IMR-90 (cell line): ENCODE measurements at regions not wholly inside any gene's neighbourhood (a gene's known extent, or its start where the extent isn't known, plus 50 kb on each side); places are given as distances from the start of the nearest gene placed in this dataset.

Experiments
- ATAC-seq: fragments of 200-7000 bp; cut with Tn5 transposase; 2 replicates; pipeline ENCODE4 v1.9.1; 2020; ENCODE audit warnings: low read depth, mild to moderate bottlenecking, moderate library complexity
- BruUV-seq: library from RNA; stranded (reverse); fragments of 400-500 nt; replicated peaks from 2 replicates; lab custom pipeline; 2021; lab: Mats Ljungman, UMichigan
- CTCF ChIA-PET: fragments of 300-600 bp; formaldehyde crosslinking; extraction: SDS; loops from one replicate; lab custom pipeline; 2021; ENCODE audit warnings: antibody characterized with exemption; lab: Yijun Ruan, JAX
- POLR2A ChIA-PET: fragments of 300-600 bp; sonication (Branson Sonifier 250); formaldehyde crosslinking; loops from one replicate; lab custom pipeline; 2022; ENCODE audit warnings: antibody characterized with exemption; ENCODE audit not compliant: unreplicated experiment; lab: Charles Lee
- DNase-seq: peaks from one replicate; pipeline ENCODE4 v3.0.0; 2013
- H2AFZ ChIP-seq: replicated peaks from 2 replicates; pipeline ENCODE3; 2013; ENCODE audit warnings: low read length, mild to moderate bottlenecking; ENCODE audit not compliant: poor library complexity
- H2AK5ac ChIP-seq: 2 replicates; pipeline ENCODE4 v1.6.1; 2013; ENCODE audit warnings: low read depth, low read length, inconsistent platforms
- H2AK9ac ChIP-seq: replicated peaks from 2 replicates; pipeline ENCODE3; 2013; ENCODE audit warnings: mild to moderate bottlenecking, low read depth, low read length, moderate library complexity; ENCODE audit not compliant: poor library complexity
- H2BK120ac ChIP-seq: 2 replicates; pipeline ENCODE4 v1.6.1; 2013; ENCODE audit warnings: low read depth, low read length, inconsistent platforms
- H2BK15ac ChIP-seq: 3 replicates; pipeline ENCODE4 v1.6.1; 2013; ENCODE audit warnings: low read depth, low read length, inconsistent platforms
- H2BK20ac ChIP-seq: 2 replicates; pipeline ENCODE4 v1.6.1; 2013; ENCODE audit warnings: low read depth, mild to moderate bottlenecking, inconsistent platforms, low read length, moderate library complexity
- H2BK5ac ChIP-seq: 2 replicates; pipeline ENCODE4 v1.6.1; 2013; ENCODE audit warnings: mild to moderate bottlenecking, low read depth, low read length, inconsistent platforms; ENCODE audit not compliant: poor library complexity, severe bottlenecking
- H3K14ac ChIP-seq: replicated peaks from 2 replicates; pipeline ENCODE4 v1.6.1; 2013; ENCODE audit warnings: low read depth, low read length, inconsistent platforms
- H3K18ac ChIP-seq: 2 replicates; pipeline ENCODE4 v1.6.1; 2013; ENCODE audit warnings: low read depth, low read length, control low read depth
- H3K23ac ChIP-seq: 2 replicates; pipeline ENCODE4 v1.6.1; 2013; ENCODE audit warnings: low read depth, low read length, inconsistent platforms
- H3K27ac ChIP-seq: 2 replicates; pipeline ENCODE4 v1.5.1; 2013; ENCODE audit warnings: mild to moderate bottlenecking, control low read depth, low read length; ENCODE audit not compliant: insufficient read depth
- H3K27me3 ChIP-seq: 2 replicates; pipeline ENCODE4 v1.6.1; 2013; ENCODE audit warnings: low read length; ENCODE audit not compliant: control insufficient read depth, insufficient read depth
- H3K36me3 ChIP-seq: 2 replicates; pipeline ENCODE4 v1.6.1; 2013; ENCODE audit warnings: low read length, mixed read lengths; ENCODE audit not compliant: control insufficient read depth, insufficient read depth
- H3K4ac ChIP-seq: 2 replicates; pipeline ENCODE4 v1.6.1; 2013; ENCODE audit warnings: low read depth, low read length, inconsistent platforms
- H3K4me1 ChIP-seq: 2 replicates; pipeline ENCODE4 v1.6.1; 2013; ENCODE audit warnings: low read length, mixed read lengths; ENCODE audit not compliant: control insufficient read depth, insufficient read depth
- H3K4me2 ChIP-seq: 2 replicates; pipeline ENCODE4 v1.6.1; 2013; ENCODE audit warnings: low read depth, mild to moderate bottlenecking, control low read depth, low read length, moderate library complexity
- H3K4me3 ChIP-seq: 2 replicates; pipeline ENCODE4 v1.5.1; 2013; ENCODE audit warnings: low read depth, mild to moderate bottlenecking, control low read depth, low read length, moderate library complexity; ENCODE audit not compliant: insufficient read depth
- H3K56ac ChIP-seq: 2 replicates; pipeline ENCODE4 v1.6.1; 2013; ENCODE audit warnings: low read length, inconsistent platforms; ENCODE audit not compliant: insufficient read depth; ENCODE audit errors: extremely low read depth
- H3K79me1 ChIP-seq, 2 experiments: 2 replicates each; pipeline ENCODE4 v1.6.1; 2013; ENCODE audit warnings: low read length in 2 of 2, inconsistent platforms in 1 of 2, low read depth in 1 of 2
- H3K9ac ChIP-seq: 2 replicates; pipeline ENCODE4 v1.6.1; 2013; ENCODE audit warnings: low read depth, low read length, control low read depth
- H3K9me1 ChIP-seq: 2 replicates; pipeline ENCODE4 v1.6.1; 2013; ENCODE audit warnings: low read length, inconsistent platforms; ENCODE audit not compliant: insufficient read depth
- H3K9me3 ChIP-seq: 2 replicates; pipeline ENCODE4 v1.6.1; 2013; ENCODE audit warnings: low read length; ENCODE audit not compliant: control insufficient read depth, insufficient read depth
- H4K20me1 ChIP-seq: 2 replicates; pipeline ENCODE4 v1.6.1; 2013; ENCODE audit warnings: low read length, inconsistent platforms; ENCODE audit not compliant: insufficient read depth
- H4K5ac ChIP-seq: 2 replicates; pipeline ENCODE4 v1.6.1; 2013; ENCODE audit warnings: mild to moderate bottlenecking, low read depth, low read length, control low read depth
- H4K8ac ChIP-seq, 2 experiments: 2 replicates each; pipeline ENCODE4 v1.6.1; 2013; ENCODE audit warnings: low read depth in 2 of 2, low read length in 2 of 2, control low read depth in 1 of 2, inconsistent platforms in 1 of 2
- H4K91ac ChIP-seq: 2 replicates; pipeline ENCODE4 v1.6.1; 2013; ENCODE audit warnings: low read depth, low read length, inconsistent platforms; ENCODE audit not compliant: insufficient read depth
- BHLHE40 ChIP-seq: fragments of 150-350 bp; IDR thresholded peaks from 2 replicates; pipeline ENCODE4 v1.6.1; 2016; ENCODE audit warnings: mild to moderate bottlenecking, low read depth, low read length
- CHD1 ChIP-seq: IDR thresholded peaks from 2 replicates; pipeline ENCODE4 v1.6.1; 2012; ENCODE audit warnings: low read depth, low read length, improper control_type of control experiment
- FOS ChIP-seq: fragments of 150-350 bp; IDR thresholded peaks from 2 replicates; pipeline ENCODE4 v1.6.1; 2016; ENCODE audit warnings: low read depth, low read length
- MAFK ChIP-seq: IDR thresholded peaks from 2 replicates; pipeline ENCODE4 v1.6.1; 2012; ENCODE audit warnings: low read depth, low read length, improper control_type of control experiment
- MAZ ChIP-seq: IDR thresholded peaks from 2 replicates; pipeline ENCODE4 v1.6.1; 2012; ENCODE audit warnings: low read depth, mild to moderate bottlenecking, low read length, improper control_type of control experiment, moderate library complexity, borderline replicate concordance
- MXI1 ChIP-seq: IDR thresholded peaks from 2 replicates; pipeline ENCODE4 v1.6.1; 2012; ENCODE audit warnings: low read depth, mild to moderate bottlenecking, low read length, moderate library complexity, borderline replicate concordance
- NFE2L2 ChIP-seq: fragments of 150-350 bp; IDR thresholded peaks from 2 replicates; pipeline ENCODE4 v1.6.1; 2016; ENCODE audit warnings: low read depth, mild to moderate bottlenecking, low read length
- POLR2A ChIP-seq: IDR thresholded peaks from 2 replicates; pipeline ENCODE4 v1.6.1; 2012; ENCODE audit warnings: mild to moderate bottlenecking, low read depth, low read length
- RAD21 ChIP-seq: IDR thresholded peaks from 2 replicates; pipeline ENCODE4 v1.6.1; 2012; ENCODE audit warnings: low read length, improper control_type of control experiment
- RCOR1 ChIP-seq: IDR thresholded peaks from 2 replicates; pipeline ENCODE4 v1.6.1; 2012; ENCODE audit warnings: mild to moderate bottlenecking, low read length, improper control_type of control experiment; ENCODE audit not compliant: insufficient replicate concordance
- SMC3 ChIP-seq: fragments of 150-350 bp; IDR thresholded peaks from 2 replicates; pipeline ENCODE4 v1.6.1; 2016; ENCODE audit warnings: low read depth, mild to moderate bottlenecking, antibody characterized with exemption, low read length, moderate library complexity
- WGBS, 2 experiments: methylation state at CpG; one replicate each; pipeline versions ENCODE4 v1.1.5 to v1.1.7; 2013; ENCODE audit warnings: missing lambda C conversion rate in 2 of 2; ENCODE audit not compliant: insufficient read length in 1 of 2; ENCODE audit errors: extremely low coverage in 2 of 2; 5-methylcytosine and 5-hydroxymethylcytosine counted together
- dilution Hi-C: fragments of 300-500 bp; cut with HindIII; formaldehyde crosslinking; loops from one replicate; pipeline ENCODE4 v1.14.3; 2018; ENCODE audit warnings: low sequenced_read_pairs; ENCODE audit not compliant: unreplicated experiment
- in situ Hi-C: fragments of 300-500 bp; cut with MboI; formaldehyde crosslinking; loops from 3 replicates; pipeline ENCODE4 v1.14.3; 2019; ENCODE audit warnings: low sequenced_read_pairs, inconsistent platforms, mixed read lengths
- intact Hi-C: fragments of 100-400 bp; cut with micrococcal nuclease; formaldehyde crosslinking; loops from 2 replicates; pipeline ENCODE4 v1.10.0; 2022
- TF ChIP-seq, protein P1 (sequence below): fragments of 150-350 bp; IDR thresholded peaks from 2 replicates; pipeline ENCODE4 v1.6.1; 2017; ENCODE audit warnings: mild to moderate bottlenecking, antibody characterized with exemption, low read length, low read depth
- TF ChIP-seq, protein P2 (sequence below): fragments of 150-350 bp; IDR thresholded peaks from 2 replicates; pipeline ENCODE4 v1.6.1; 2016; ENCODE audit warnings: low read depth, mild to moderate bottlenecking, low read length, moderate library complexity, borderline replicate concordance

DNA sequence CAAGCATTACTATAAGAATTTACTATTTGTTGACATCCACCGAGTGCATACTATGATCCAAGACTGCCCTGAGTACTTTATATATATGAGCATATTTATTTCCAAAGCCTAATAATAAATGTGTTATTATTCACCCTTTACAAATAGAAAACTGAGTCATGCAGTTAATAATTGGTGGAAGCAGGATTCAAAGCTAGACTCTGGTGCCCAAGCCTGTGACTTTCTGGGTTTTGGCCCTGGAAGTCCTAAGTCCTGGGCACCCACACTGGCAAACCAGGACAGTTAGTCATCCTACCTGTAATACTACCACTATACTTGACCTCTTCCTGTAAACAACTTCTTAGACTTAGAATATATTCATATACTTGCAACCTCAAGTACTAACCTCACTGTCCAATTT, 257.4 kb upstream of the IRX5 start:
- no peak overlapping the region for H4K5ac ChIP-seq
- intact Hi-C loops, result no loop called here
- H3K56ac ChIP-seq, result no peak overlapping the region
- H3K9me1 ChIP-seq, result no peaks in the 10 kb centered on the region
- no peaks in the 10 kb centered on the region; the same call in 1 of the 2 replicates for H3K9me3 ChIP-seq
- DNase-seq, result no peak
- no peak overlapping the region for H3K27ac ChIP-seq
- no peak overlapping the region for H3K4me3 ChIP-seq
- H3K14ac ChIP-seq, result no peak overlapping the region
- no peak overlapping the region for H4K8ac ChIP-seq
- no peak overlapping the region for H3K4ac ChIP-seq
- no peak overlapping the region for H2AFZ ChIP-seq
- no peak overlapping the region for H2AK9ac ChIP-seq
- H2BK120ac ChIP-seq, result no peak overlapping the region
- H2BK20ac ChIP-seq, result no peak overlapping the region
- H2AK5ac ChIP-seq, result no peak overlapping the region
- dilution Hi-C loops, result no loop called here
- ATAC-seq, result no peak
- WGBS, 2 experiments, result no CpG with 5 or more reads among the region's 1 CpG
- no peaks in the 10 kb centered on the region for H3K27me3 ChIP-seq
- no peak overlapping the region for H3K23ac ChIP-seq
- no peak overlapping the region for H4K91ac ChIP-seq
- TF ChIP-seq SMC3 (no peak), MXI1 (no peak), RAD21 (no peak), RCOR1 (no peak), FOS (no peak), BHLHE40 (no peak), CHD1 (no peak), MAZ (no peak), NFE2L2 (no peak), MAFK (no peak), POLR2A (no peak)
- TF ChIP-seq, protein P1, sequence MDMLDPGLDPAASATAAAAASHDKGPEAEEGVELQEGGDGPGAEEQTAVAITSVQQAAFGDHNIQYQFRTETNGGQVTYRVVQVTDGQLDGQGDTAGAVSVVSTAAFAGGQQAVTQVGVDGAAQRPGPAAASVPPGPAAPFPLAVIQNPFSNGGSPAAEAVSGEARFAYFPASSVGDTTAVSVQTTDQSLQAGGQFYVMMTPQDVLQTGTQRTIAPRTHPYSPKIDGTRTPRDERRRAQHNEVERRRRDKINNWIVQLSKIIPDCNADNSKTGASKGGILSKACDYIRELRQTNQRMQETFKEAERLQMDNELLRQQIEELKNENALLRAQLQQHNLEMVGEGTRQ, result no peak
- TF ChIP-seq, protein P2, sequence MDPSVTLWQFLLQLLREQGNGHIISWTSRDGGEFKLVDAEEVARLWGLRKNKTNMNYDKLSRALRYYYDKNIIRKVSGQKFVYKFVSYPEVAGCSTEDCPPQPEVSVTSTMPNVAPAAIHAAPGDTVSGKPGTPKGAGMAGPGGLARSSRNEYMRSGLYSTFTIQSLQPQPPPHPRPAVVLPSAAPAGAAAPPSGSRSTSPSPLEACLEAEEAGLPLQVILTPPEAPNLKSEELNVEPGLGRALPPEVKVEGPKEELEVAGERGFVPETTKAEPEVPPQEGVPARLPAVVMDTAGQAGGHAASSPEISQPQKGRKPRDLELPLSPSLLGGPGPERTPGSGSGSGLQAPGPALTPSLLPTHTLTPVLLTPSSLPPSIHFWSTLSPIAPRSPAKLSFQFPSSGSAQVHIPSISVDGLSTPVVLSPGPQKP, result no peak
- no peak overlapping the region for H3K9ac ChIP-seq
- BruUV-seq, result no TSS peak
- no peaks in the 10 kb centered on the region for H3K36me3 ChIP-seq
- H3K4me2 ChIP-seq, result no peak overlapping the region
- H2BK15ac ChIP-seq, result no peak overlapping the region
- H3K4me1 ChIP-seq, result no peaks in the 10 kb centered on the region
- H3K18ac ChIP-seq, result no peak overlapping the region
- in situ Hi-C loops, result no loop called here
- ChIA-PET POLR2A (no interaction called here), CTCF (no interaction called here)
- H3K79me1 ChIP-seq, result no peaks in the 10 kb centered on the region
- no peak overlapping the region for H2BK5ac ChIP-seq
- H4K20me1 ChIP-seq, result no peaks in the 10 kb centered on the region
